NB4 (cell line): ENCODE measurements at regions not wholly inside any gene's neighbourhood (a gene's known extent, or its start where the extent isn't known, plus 50 kb on each side); places are given as distances from the start of the nearest gene placed in this dataset.

Experiments
- POLR2A ChIP-seq: IDR thresholded peaks from 2 replicates; pipeline ENCODE4 v1.6.1; 2011; ENCODE audit warnings: mild to moderate bottlenecking; ENCODE audit not compliant: insufficient read length; ENCODE audit errors: extremely low read depth
- TF ChIP-seq, protein P1 (sequence below): IDR thresholded peaks from one replicate; pipeline ENCODE4 v1.5.1; 2012; ENCODE audit warnings: low read depth, low read length

DNA sequence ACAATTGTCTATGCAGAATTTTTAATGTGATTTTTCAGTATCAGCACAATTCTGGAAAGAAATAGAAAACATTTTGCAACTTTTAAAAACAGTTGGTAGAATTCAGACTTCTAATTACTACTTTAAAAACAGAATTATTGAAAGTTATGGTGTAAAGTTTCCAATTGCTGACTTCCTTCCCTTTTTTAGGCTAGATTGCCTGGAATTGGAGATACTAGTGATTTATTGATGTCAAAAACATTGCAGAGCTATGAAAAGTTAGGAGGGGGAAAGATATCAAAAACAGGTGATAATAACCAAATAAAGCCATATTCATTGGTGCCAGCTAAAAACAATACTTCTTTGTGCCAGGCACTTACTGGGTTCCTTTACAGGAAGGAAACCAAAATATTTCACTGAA lies 485.5 kb downstream of the TMEM135 start:
- TF ChIP-seq, protein P1, sequence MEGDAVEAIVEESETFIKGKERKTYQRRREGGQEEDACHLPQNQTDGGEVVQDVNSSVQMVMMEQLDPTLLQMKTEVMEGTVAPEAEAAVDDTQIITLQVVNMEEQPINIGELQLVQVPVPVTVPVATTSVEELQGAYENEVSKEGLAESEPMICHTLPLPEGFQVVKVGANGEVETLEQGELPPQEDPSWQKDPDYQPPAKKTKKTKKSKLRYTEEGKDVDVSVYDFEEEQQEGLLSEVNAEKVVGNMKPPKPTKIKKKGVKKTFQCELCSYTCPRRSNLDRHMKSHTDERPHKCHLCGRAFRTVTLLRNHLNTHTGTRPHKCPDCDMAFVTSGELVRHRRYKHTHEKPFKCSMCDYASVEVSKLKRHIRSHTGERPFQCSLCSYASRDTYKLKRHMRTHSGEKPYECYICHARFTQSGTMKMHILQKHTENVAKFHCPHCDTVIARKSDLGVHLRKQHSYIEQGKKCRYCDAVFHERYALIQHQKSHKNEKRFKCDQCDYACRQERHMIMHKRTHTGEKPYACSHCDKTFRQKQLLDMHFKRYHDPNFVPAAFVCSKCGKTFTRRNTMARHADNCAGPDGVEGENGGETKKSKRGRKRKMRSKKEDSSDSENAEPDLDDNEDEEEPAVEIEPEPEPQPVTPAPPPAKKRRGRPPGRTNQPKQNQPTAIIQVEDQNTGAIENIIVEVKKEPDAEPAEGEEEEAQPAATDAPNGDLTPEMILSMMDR = no peak
- TF ChIP-seq POLR2A = no peak
